SK-N-MC (cell line): ENCODE measurements at regions not wholly inside any gene's neighbourhood (a gene's known extent, or its start where the extent isn't known, plus 50 kb on each side); places are given as distances from the start of the nearest gene placed in this dataset.

Experiments
- EZH2 ChIP-seq: fragments of 200-600 bp; sonication (generic); IDR thresholded peaks from one replicate; pipeline ENCODE4 v1.6.1; 2017; ENCODE audit warnings: antibody characterized with exemption
- POLR2AphosphoS5 ChIP-seq: IDR thresholded peaks from 2 replicates; pipeline ENCODE4 v1.6.1; 2012; ENCODE audit warnings: mild to moderate bottlenecking, low read depth, low read length, borderline replicate concordance

GRCh38 chr14:42918615-42919014 is 1311.9 kb downstream of the LRFN5 start:
- TF ChIP-seq POLR2AphosphoS5: no peak
- no peak for TF ChIP-seq EZH2
